Loucy (cell line): ENCODE measurements at regions not wholly inside any gene's neighbourhood (a gene's known extent, or its start where the extent isn't known, plus 50 kb on each side); places are given as distances from the start of the nearest gene placed in this dataset.

Experiments used
- CTCF ChIP-seq: fragments of 200-600 bp; sonication (generic); conservative IDR thresholded peaks from 2 replicates; pipeline ENCODE4 v1.5.1; 2014; ENCODE audit warnings: mild to moderate bottlenecking, antibody characterized with exemption, low read length
- EZH2phosphoT487 ChIP-seq: fragments of 200-600 bp; IDR thresholded peaks from 2 replicates; pipeline ENCODE4 v1.6.1; 2018; ENCODE audit warnings: antibody characterized with exemption, mild to moderate bottlenecking, moderate library complexity, borderline replicate concordance

DNA sequence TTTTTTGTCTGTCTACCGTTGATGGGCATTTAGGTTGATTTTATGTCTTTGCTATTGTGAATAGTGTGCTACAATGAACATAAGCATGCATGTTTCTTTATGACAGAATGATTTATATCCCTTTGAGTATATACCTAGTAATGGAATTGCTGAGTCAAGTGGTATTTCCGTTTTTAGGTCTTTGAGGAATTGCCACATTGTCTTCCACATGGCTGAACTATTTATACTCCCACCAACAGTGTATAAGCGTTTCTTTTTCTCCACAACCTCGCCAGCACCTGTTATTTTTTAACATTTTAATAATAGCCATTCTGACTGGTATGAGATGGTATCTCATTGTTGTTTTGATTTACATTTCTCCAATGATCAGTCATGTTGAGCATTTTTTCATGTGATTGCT, 89.6 kb upstream of the GALNT15 start:
- no peak for TF ChIP-seq CTCF
- no peak for TF ChIP-seq EZH2phosphoT487
